Activated CD8-positive, alpha-beta T cell treated with anti-CD3 and anti-CD28 coated beads for 36 hours (primary cell): ENCODE measurements at regions not wholly inside any gene's neighbourhood (a gene's known extent, or its start where the extent isn't known, plus 50 kb on each side); places are given as distances from the start of the nearest gene placed in this dataset.
"Not testable (repeated sequence)": the region's sequence is repeated elsewhere in the genome, so short reads cannot be mapped to it uniquely, and the experiment has no call there.

Experiments
- ATAC-seq: fragments of 200-7000 bp; cut with Tn5 transposase; one replicate; pipeline ENCODE4 v1.10.0; 2021; ENCODE audit warnings: mild to moderate bottlenecking, moderate library complexity
- CTCF ChIA-PET: fragments of 350-600 bp; sonication (Branson Sonifier 250); formaldehyde crosslinking; loops from one replicate; lab custom pipeline; 2021; ENCODE audit warnings: antibody characterized with exemption; lab: Charles Lee
- POLR2A ChIA-PET: fragments of 350-600 bp; sonication (Branson Sonifier 250); formaldehyde crosslinking; loops from one replicate; lab custom pipeline; 2021; ENCODE audit warnings: antibody characterized with exemption; lab: Charles Lee
- DNase-seq: peaks from one replicate; pipeline ENCODE4 v3.0.0-alpha.2; 2020
- H3K27ac Mint-ChIP-seq: one replicate; pipeline ENCODE4 v1.8.0; 2021; ENCODE audit warnings: mild to moderate bottlenecking, mixed read lengths
- H3K27me3 Mint-ChIP-seq: one replicate; pipeline ENCODE4 v1.8.0; 2021; ENCODE audit warnings: mixed read lengths
- H3K36me3 Mint-ChIP-seq: one replicate; pipeline ENCODE4 v1.8.0; 2021; ENCODE audit warnings: low read depth, mixed read lengths
- H3K4me1 Mint-ChIP-seq: one replicate; pipeline ENCODE4 v1.8.0; 2021; ENCODE audit warnings: low read depth, mixed read lengths
- H3K4me3 Mint-ChIP-seq: one replicate; pipeline ENCODE4 v1.8.0; 2021; ENCODE audit warnings: mild to moderate bottlenecking, moderate library complexity, mixed read lengths
- H3K9me3 Mint-ChIP-seq: one replicate; pipeline ENCODE4 v1.8.0; 2021; ENCODE audit warnings: mixed read lengths
- CTCF ChIP-seq: fragments of 200-600 bp; IDR thresholded peaks from one replicate; pipeline ENCODE4 v1.8.0; 2022; ENCODE audit warnings: antibody characterized with exemption, mild to moderate bottlenecking
- intact Hi-C: fragments of 100-400 bp; cut with micrococcal nuclease; formaldehyde crosslinking; loops from one replicate; pipeline ENCODE4 v1.10.0; 2022

GRCh38 chr5:50300878-50301277, 140.2 kb downstream of the EMB start:
- Mint-ChIP-seq H3K27ac (no peak overlapping the region), H3K4me3 (no peak overlapping the region), H3K36me3 (peaks cover 4% of the 10 kb centered on the region), H3K4me1 (no peaks in the 10 kb centered on the region), H3K27me3 (peaks cover 2% of the 10 kb centered on the region), H3K9me3 (peaks cover 7% of the 10 kb centered on the region)
- ATAC-seq (no peak), DNase-seq (no peak)
- intact Hi-C loops, result no loop called here
- ChIA-PET CTCF (no interaction called here), POLR2A (no interaction called here)
- TF ChIP-seq CTCF, result no peak

GRCh38 chr5:50299896-50300295, 141.2 kb downstream of the EMB start:
- Mint-ChIP-seq H3K27ac (no peak overlapping the region), H3K4me1 (no peaks in the 10 kb centered on the region), H3K27me3 (peaks cover 2% of the 10 kb centered on the region), H3K36me3 (peaks cover 6% of the 10 kb centered on the region), H3K4me3 (no peak overlapping the region), H3K9me3 (peaks cover 13% of the 10 kb centered on the region)
- ChIA-PET POLR2A (no interaction called here), CTCF (no interaction called here)
- intact Hi-C loops, result no loop called here
- no peak for TF ChIP-seq CTCF
- no peak for DNase-seq
- ATAC-seq, result no peak

- Mint-ChIP-seq H3K36me3 (peaks cover 6% of the 10 kb centered on the region), H3K4me3 (no peak overlapping the region), H3K27ac (no peak overlapping the region), H3K27me3 (peaks cover 2% of the 10 kb centered on the region), H3K9me3 (peaks cover 9% of the 10 kb centered on the region), H3K4me1 (peaks cover 1% of the 10 kb centered on the region)
- ATAC-seq, result no peak
- ChIA-PET CTCF (no interaction called here), POLR2A (no interaction called here)
- no peak for DNase-seq
- TF ChIP-seq CTCF, result no peak
- intact Hi-C loops, result no loop called here
Observed at GRCh38 chr5:50292735-50293394, 148.2 kb downstream of the EMB start.

- H3K36me3 Mint-ChIP-seq, H3K4me1 Mint-ChIP-seq, H3K27me3 Mint-ChIP-seq, POLR2A ChIA-PET, DNase-seq, H3K4me3 Mint-ChIP-seq, intact Hi-C loops, ATAC-seq, CTCF ChIA-PET, H3K27ac Mint-ChIP-seq: not testable (repeated sequence)
- peaks cover 16% of the 10 kb centered on the region for H3K9me3 Mint-ChIP-seq
Observed at GRCh38 chr5:50280461-50280860, 160.6 kb downstream of the EMB start.
